ENCODE measurements at regions not wholly inside any gene's neighbourhood (a gene's known extent, or its start where the extent isn't known, plus 50 kb on each side); places are given as distances from the start of the nearest gene placed in this dataset.
"Not testable (repeated sequence)": the region's sequence is repeated elsewhere in the genome, so short reads cannot be mapped to it uniquely, and the experiment has no call there.

DNA sequence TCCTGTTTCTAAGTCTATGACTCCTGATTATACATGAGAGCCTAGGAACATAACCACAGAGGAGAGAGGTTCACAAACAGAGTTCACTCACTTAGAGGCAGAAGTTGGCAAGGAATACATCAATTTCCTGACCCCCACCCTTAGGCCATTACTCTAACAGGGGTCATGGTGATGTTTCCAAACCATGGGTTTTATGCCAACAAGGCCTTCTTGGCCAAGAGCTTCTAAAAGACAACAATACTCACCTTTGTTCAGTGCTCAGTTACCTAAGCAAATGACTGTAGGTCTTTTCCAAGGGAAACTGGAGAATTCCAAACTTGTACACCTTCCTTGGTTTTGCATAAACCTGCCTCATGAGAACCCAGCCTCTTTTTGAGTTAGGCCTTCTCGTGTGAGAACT lies 52.6 kb downstream of the ERICH4 start:
- no peak for DNase-seq

GRCh38 chr19:41499899-41500298 lies 56.9 kb downstream of the ERICH4 start:
- no peak for DNase-seq

DNA sequence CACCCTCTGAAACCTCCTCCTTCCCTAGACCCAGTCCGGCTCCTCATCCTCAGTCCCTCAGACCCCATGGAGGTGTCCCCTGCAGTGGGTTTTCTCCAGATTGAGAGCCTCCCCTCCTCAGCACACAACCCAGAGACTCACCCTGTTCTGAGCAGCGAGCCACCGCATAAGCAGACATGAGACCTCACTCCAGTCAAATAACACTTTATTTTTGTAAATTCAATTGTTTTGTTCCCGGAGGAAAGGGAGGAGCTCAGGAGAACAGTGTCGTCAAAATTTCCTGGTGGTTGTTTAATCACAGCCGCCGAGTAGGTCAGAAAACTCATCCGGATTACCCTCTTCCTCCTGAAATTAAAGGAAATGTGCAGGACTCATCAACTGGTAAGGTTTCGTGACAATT lies 57.5 kb downstream of the ERICH4 start:
- no peak for DNase-seq

DNA sequence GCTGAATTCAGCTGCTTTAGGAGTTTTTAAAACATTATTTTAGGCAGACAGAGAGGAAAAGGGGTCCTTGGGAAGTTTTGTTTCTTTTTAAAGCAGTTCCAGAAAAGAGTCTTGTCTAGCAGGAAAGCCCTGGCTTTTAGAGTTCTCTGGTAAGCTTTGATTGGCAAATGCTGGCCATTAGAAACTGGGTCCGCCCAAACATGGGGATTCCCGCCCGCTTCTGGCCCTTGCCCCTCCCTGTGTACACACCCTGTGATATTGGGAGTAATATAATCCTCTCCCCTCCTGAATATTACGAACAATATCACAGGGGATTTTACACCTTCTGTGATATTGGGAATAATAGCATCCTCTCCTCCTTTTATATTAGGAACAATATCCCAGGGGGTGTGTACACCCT lies 58.9 kb downstream of the ERICH4 start:
- no peak for DNase-seq

DNA sequence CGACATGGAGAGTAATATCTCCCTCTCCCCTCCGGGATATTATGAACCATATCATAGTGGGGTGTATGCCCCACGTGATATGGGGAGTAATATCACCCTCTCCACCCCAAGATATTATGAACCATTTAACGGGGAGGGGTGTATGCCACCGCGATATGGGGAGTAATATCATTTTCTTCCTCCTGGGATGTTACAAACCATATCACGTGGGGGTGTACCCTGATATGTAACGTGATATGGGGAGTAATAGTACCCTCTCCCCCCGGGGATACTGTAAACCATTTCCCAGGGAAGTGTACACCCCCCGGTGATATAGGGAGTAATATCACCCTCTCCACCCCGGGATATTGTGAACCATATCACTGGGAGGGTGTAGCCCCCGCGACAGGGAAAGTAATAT lies 62.1 kb downstream of the ERICH4 start:
- no peak for DNase-seq

- no peak for DNase-seq
These were observed 65.5 kb upstream of the CEACAM21 start for GRCh38 chr19:41510484-41510883.

DNA sequence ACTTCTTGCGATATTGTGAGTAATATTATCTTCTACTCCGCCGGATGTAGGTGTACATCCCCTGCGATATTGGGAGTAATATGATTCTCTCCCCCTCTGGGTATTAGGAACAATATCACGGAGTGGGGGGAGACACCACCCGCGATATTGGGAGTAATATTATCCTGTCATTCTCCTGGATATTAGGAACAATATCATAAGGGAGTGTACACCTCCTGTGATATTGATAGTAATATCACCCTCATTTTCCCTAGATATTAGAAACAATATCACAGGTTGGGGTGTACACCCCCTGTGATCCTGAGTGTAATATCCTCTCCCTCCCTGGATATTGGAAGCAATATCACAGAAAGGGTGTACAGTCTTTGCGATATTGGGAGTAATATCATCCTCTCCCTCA lies 64.3 kb upstream of the CEACAM21 start:
- no peak for DNase-seq

- no peak for DNase-seq
These were observed 60.8 kb upstream of the CEACAM21 start for GRCh38 chr19:41515015-41515652.

DNA sequence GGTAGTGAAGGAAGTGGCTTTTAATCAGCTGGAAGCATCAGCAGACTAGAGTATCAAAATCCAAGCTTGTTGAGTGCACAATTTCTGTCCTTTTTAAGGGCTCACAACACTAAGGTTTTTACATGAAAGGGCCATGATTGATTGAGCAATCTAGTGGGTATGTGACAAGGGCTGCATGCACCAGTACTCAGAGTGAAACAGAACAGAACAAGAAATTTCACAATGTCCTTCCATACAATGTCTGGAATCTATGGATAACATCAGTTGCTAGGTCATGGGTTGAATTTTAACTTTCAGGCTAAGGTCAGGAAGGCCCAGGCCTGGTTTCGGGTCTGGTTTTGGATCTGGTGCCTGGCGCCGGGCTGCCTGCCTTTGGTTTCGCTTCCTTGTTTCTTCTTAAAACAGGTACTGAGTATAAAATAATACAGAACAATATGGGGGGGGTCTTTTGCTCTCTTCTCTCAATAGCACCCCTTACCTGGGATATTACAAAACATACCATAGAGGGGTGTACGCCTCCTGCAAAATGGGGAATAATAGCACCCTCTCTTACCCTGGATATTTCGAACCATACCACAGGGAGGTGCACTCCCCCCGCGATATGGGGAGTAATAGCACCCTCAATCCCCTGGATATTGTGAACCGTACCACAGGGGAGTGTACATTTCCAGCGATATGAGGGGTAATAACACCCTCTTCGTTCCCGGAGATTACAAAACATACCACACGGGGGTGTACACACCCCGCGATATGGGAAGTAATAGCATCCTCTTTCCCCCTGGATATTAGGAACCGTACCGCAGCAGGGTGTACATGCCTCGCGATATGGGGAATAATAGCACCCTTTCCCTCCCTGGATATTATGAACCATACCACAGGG lies 59.4 kb upstream of the CEACAM21 start:
- not testable (repeated sequence) for DNase-seq

DNA sequence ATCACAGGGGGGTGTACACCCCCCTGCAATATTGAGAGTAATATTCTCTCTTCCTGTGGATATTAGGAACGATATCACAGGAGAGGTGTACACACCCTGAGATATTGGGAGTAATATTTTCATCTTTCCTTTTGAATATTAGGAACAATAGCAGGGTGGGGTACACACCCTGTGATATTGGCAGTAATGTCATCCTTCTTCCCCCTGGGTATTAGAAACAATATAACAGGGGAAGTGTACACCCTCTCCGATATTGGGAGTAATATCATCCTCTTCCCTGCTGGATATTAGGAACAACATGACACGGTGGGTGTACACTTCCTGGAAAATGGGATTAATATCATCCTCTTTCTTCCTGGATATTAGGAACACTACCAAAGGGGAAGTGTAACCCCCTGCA lies 57.8 kb upstream of the CEACAM21 start:
- no peak for DNase-seq

- DNase-seq, result peak; percentile 67
These were observed 54.6 kb upstream of the CEACAM21 start for GRCh38 chr19:41521138-41521930.

- peak; percentile 71 for DNase-seq
These were observed 53.9 kb upstream of the CEACAM21 start for GRCh38 chr19:41521931-41522555.

DNA sequence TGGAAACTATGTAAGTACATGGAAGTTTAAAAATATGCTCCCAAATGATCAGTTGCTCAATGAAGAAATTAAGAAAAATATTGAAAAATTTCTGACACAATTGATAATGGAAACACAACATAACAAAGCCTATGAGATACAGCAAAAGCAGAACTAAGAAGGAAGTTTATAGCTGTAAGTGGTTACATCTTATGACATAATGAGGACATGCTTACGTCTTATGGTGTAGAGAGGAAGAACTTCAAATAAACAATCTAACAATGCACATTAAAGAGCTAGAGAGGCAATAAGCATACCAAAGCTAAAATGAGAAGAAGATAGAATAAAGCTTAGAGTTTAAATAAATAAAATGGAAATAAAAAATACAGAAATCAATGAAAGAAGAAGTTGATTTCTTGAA lies 50.0 kb upstream of the CEACAM21 start:
- DNase-seq, result no peak
